ENCODE measurements at regions not wholly inside any gene's neighbourhood (a gene's known extent, or its start where the extent isn't known, plus 50 kb on each side); places are given as distances from the start of the nearest gene placed in this dataset.

- H3K4me2 ChIP-seq (ENCODE audit: insufficient read depth, low read length), result no peak overlapping the region
- H4K20me1 ChIP-seq (ENCODE audit: insufficient read depth, low read length), result no peaks in the 10 kb centered on the region
- TF ChIP-seq CTCF (IDR thresholded peaks at IDR 0.05; ENCODE audit: extremely low read depth, low read depth, low read length), result no peak
- H3K4me3 ChIP-seq (ENCODE audit: insufficient read depth, low read length), result no peak overlapping the region
- H3K9me3 ChIP-seq (ENCODE audit: low read depth, low read length), result no peaks in the 10 kb centered on the region
- H3K27ac ChIP-seq (ENCODE audit: low read depth, low read length), result no peak overlapping the region
- DNase-seq (ENCODE audit: insufficient read length, low spot score, missing footprints), result no peak
- no peaks in the 10 kb centered on the region for H3K27me3 ChIP-seq (ENCODE audit: insufficient read depth, low read length)
- H3K79me2 ChIP-seq (ENCODE audit: insufficient read depth, low read length), result no peaks in the 10 kb centered on the region
- H2AFZ ChIP-seq (ENCODE audit: low read length), result no peak overlapping the region
- H3K36me3 ChIP-seq (ENCODE audit: insufficient read depth, low read length), result no peaks in the 10 kb centered on the region
- no peaks in the 10 kb centered on the region for H3K4me1 ChIP-seq (ENCODE audit: insufficient read depth, low read length)
Observed at GRCh38 chr14:21993070-21993469, 319.5 kb upstream of the OR4E1 start.

- Histone ChIP-seq H3K4me1 (ENCODE audit: insufficient read depth, low read length) (no peaks in the 10 kb centered on the region), H4K20me1 (ENCODE audit: insufficient read depth, low read length) (no peaks in the 10 kb centered on the region), H3K27me3 (ENCODE audit: insufficient read depth, low read length) (no peaks in the 10 kb centered on the region), H2AFZ (ENCODE audit: low read length) (no peak overlapping the region), H3K79me2 (ENCODE audit: insufficient read depth, low read length) (no peaks in the 10 kb centered on the region), H3K4me3 (ENCODE audit: insufficient read depth, low read length) (no peak overlapping the region), H3K4me2 (ENCODE audit: insufficient read depth, low read length) (no peak overlapping the region), H3K36me3 (ENCODE audit: insufficient read depth, low read length) (no peaks in the 10 kb centered on the region), H3K9me3 (ENCODE audit: low read depth, low read length) (no peaks in the 10 kb centered on the region), H3K27ac (ENCODE audit: low read depth, low read length) (no peak overlapping the region)
- DNase-seq (ENCODE audit: insufficient read length, low spot score, missing footprints), result no peak
- no peak for TF ChIP-seq CTCF (IDR thresholded peaks at IDR 0.05; ENCODE audit: extremely low read depth, low read depth, low read length)
Observed at GRCh38 chr14:21991130-21991529, 317.5 kb upstream of the OR4E1 start.

GRCh38 chr14:21990116-21990515, 316.5 kb upstream of the OR4E1 start:
- H4K20me1 ChIP-seq (ENCODE audit: insufficient read depth, low read length), result no peaks in the 10 kb centered on the region
- no peaks in the 10 kb centered on the region for H3K79me2 ChIP-seq (ENCODE audit: insufficient read depth, low read length)
- no peak overlapping the region for H3K27ac ChIP-seq (ENCODE audit: low read depth, low read length)
- no peak overlapping the region for H3K4me3 ChIP-seq (ENCODE audit: insufficient read depth, low read length)
- peak; percentile 31 for TF ChIP-seq CTCF (IDR thresholded peaks at IDR 0.05; ENCODE audit: extremely low read depth, low read depth, low read length)
- no peak overlapping the region for H3K4me2 ChIP-seq (ENCODE audit: insufficient read depth, low read length)
- DNase-seq (ENCODE audit: insufficient read length, low spot score, missing footprints), result no peak
- no peaks in the 10 kb centered on the region for H3K4me1 ChIP-seq (ENCODE audit: insufficient read depth, low read length)
- H2AFZ ChIP-seq (ENCODE audit: low read length), result no peak overlapping the region
- H3K27me3 ChIP-seq (ENCODE audit: insufficient read depth, low read length), result no peaks in the 10 kb centered on the region
- H3K9me3 ChIP-seq (ENCODE audit: low read depth, low read length), result no peaks in the 10 kb centered on the region
- no peaks in the 10 kb centered on the region for H3K36me3 ChIP-seq (ENCODE audit: insufficient read depth, low read length)

GRCh38 chr14:21989090-21989489, 315.5 kb upstream of the OR4E1 start:
- Histone ChIP-seq H3K27ac (ENCODE audit: low read depth, low read length) (no peak overlapping the region), H3K4me1 (ENCODE audit: insufficient read depth, low read length) (no peaks in the 10 kb centered on the region), H4K20me1 (ENCODE audit: insufficient read depth, low read length) (no peaks in the 10 kb centered on the region), H3K79me2 (ENCODE audit: insufficient read depth, low read length) (no peaks in the 10 kb centered on the region), H2AFZ (ENCODE audit: low read length) (no peak overlapping the region), H3K4me3 (ENCODE audit: insufficient read depth, low read length) (no peak overlapping the region), H3K36me3 (ENCODE audit: insufficient read depth, low read length) (no peaks in the 10 kb centered on the region), H3K9me3 (ENCODE audit: low read depth, low read length) (no peaks in the 10 kb centered on the region), H3K27me3 (ENCODE audit: insufficient read depth, low read length) (no peaks in the 10 kb centered on the region), H3K4me2 (ENCODE audit: insufficient read depth, low read length) (no peak overlapping the region)
- TF ChIP-seq CTCF (IDR thresholded peaks at IDR 0.05; ENCODE audit: extremely low read depth, low read depth, low read length), result no peak
- no peak for DNase-seq (ENCODE audit: insufficient read length, low spot score, missing footprints)

Measured in osteoblast (primary cell).